AG04450 (cell line): ENCODE measurements at regions not wholly inside any gene's neighbourhood (a gene's known extent, or its start where the extent isn't known, plus 50 kb on each side); places are given as distances from the start of the nearest gene placed in this dataset.
"Not testable (repeated sequence)": the region's sequence is repeated elsewhere in the genome, so short reads cannot be mapped to it uniquely, and the experiment has no call there.

Experiments used
- CTCF ChIA-PET: fragments of 300-600, 350-600 bp; formaldehyde crosslinking; extraction: SDS; loops from one replicate; lab custom pipeline; 2022; ENCODE audit warnings: antibody characterized with exemption, inconsistent platforms; lab: Charles Lee
- POLR2A ChIA-PET: fragments of 350-600 bp; formaldehyde crosslinking; extraction: SDS; loops from one replicate; lab custom pipeline; 2021; ENCODE audit warnings: antibody characterized with exemption, inconsistent platforms; lab: Yijun Ruan, JAX
- DNase-seq: peaks from one replicate; pipeline ENCODE4 v3.0.0-alpha.2; 2011; ENCODE audit warnings: low read depth, low spot score
- H3K27ac ChIP-seq: one replicate; pipeline ENCODE4 v1.5.1; 2012; ENCODE audit warnings: low read depth, low read length, control low read depth
- H3K27me3 ChIP-seq: one replicate; pipeline ENCODE4 v1.6.0; 2012; ENCODE audit warnings: low read length; ENCODE audit not compliant: control insufficient read depth, insufficient read depth
- H3K4me3 ChIP-seq: 2 replicates; pipeline ENCODE4 v1.5.1; 2011; ENCODE audit warnings: mild to moderate bottlenecking, low read depth, low read length, control low read depth
- H3K9me3 ChIP-seq: 2 replicates; pipeline ENCODE4 v1.5.1; 2012; ENCODE audit warnings: low read length; ENCODE audit not compliant: control insufficient read depth, insufficient read depth
- TF ChIP-seq, protein P1 (sequence below): IDR thresholded peaks from 2 replicates; pipeline ENCODE4 v1.5.1; 2011; ENCODE audit warnings: low read depth, low read length, control low read depth, inconsistent platforms

DNA sequence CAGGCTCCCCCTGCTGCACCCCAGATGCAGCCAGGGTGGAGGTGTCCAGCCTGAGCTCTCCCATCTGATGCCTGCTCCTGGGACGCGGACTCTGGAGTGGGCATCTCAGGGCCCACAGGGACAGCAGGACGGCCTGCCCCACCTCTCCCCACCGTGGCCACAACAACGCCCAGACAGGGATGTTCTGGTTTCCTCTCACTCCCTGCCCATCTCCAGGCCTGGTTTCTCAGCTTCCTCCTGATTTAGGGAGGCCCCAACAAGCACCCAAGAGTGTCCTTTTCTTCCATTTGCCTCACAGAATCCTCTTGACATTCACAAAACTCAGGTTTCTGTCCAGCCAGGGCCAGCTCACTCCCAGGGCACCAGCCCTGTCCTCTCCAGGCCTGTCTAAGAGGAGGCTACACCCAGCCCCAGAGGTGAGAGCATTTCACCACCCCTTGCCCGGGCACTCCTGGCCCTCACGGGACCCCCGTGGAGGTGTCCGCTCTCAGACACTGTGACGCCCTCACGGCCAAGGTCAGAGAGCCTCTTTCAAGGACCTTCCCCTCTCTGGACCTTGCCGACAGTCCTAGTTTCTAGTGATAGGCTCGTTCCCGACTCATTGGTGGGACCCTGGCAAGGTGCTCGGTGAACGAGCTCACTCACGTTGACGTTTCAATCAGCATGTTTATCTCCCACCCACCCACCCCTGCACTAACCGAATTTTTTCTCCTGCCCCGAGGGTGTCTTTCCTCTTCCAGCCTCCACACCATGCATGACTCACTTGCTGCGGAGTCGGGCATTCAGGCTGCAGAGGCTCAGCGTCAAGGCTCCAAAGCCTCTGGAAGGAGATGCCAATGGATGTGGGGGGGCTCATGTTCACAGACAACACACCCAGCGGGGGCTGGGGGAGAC lies 62.0 kb upstream of the UNC5A start:
- Histone ChIP-seq H3K4me3 (no peak overlapping the region), H3K27ac (no peak overlapping the region), H3K27me3 (peaks cover 52% of the 10 kb centered on the region), H3K9me3 (no peaks in the 10 kb centered on the region)
- ChIA-PET CTCF (no interaction called here), POLR2A (no interaction called here)
- DNase-seq, result no peak
- TF ChIP-seq, protein P1, sequence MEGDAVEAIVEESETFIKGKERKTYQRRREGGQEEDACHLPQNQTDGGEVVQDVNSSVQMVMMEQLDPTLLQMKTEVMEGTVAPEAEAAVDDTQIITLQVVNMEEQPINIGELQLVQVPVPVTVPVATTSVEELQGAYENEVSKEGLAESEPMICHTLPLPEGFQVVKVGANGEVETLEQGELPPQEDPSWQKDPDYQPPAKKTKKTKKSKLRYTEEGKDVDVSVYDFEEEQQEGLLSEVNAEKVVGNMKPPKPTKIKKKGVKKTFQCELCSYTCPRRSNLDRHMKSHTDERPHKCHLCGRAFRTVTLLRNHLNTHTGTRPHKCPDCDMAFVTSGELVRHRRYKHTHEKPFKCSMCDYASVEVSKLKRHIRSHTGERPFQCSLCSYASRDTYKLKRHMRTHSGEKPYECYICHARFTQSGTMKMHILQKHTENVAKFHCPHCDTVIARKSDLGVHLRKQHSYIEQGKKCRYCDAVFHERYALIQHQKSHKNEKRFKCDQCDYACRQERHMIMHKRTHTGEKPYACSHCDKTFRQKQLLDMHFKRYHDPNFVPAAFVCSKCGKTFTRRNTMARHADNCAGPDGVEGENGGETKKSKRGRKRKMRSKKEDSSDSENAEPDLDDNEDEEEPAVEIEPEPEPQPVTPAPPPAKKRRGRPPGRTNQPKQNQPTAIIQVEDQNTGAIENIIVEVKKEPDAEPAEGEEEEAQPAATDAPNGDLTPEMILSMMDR, result no peak

DNA sequence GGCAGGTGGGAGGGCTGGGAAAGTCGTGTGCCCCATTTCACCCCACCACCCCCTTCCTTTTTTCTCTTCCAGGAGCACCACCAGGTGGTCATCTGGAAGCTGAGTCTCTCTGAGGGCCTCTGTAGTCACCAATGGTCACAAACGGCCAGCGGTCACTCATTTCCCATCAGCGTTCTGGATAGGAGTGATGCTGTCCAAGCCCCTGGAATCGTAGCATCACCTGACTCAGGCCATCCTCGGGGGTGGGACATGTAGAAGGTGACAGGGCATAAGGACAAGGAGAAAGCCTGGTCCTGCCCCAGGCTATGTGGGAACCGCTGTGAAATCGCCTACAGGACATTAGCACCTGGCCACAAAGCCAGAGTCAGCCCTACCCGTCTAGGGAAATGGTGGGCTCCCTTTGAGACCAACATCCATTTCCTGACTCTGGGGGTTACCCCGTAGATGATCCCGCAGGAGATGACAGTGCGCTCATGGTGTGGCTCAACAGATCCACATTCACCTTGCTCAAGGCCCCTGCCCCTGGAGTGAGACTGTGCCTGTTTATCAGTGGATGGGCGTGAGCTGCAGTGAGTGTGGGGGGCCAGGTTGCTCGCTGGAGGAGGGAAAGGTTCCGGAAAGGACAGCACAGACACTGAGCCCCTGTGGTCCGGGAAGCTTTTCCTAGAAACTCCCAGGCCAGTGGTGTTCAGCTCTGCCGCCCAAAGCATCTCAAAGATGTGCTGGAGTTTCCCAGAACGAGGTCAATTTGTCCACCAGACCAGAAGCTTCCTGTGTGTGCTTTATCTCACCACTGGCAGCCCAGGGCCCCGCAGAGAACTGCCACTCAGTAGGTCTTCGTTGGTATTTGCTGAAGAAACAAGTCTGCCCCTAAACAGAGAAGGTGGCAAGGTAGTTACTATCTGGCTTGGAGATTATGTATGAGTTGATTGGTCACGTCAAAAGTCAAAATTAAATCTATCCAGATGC lies 61.1 kb upstream of the UNC5A start:
- POLR2A ChIA-PET, result no interaction called here
- TF ChIP-seq, protein P1, result no peak
- Histone ChIP-seq H3K27me3 (peaks cover 43% of the 10 kb centered on the region), H3K27ac (no peak overlapping the region), H3K9me3 (no peaks in the 10 kb centered on the region), H3K4me3 (no peak overlapping the region)
- no peak for DNase-seq
- CTCF ChIA-PET, result interaction anchor here (1.0 kb wide), 1 partner anchor 88 kb away, joined by 4 read pairs; no protein-coding TSS in a partner anchor

DNA sequence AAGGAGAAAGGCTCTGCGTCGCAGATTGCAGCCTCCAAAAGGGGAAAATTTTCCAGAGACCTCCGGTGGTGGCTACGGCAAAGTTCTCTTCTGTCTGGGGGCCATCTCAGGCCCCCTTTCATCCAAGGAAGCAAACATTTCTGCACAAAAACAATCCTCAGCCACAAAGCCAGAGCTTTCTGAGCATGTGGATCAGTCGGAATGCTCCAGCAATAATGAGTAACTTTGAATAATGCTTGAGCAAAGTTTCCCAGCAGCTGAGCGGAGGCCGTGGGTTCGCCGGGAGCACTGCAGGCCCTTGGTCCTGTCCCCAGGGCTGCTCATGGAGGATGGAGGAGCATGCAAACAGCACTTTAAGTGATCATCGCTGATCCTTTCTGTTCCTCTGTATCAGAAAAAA lies 60.2 kb upstream of the UNC5A start:
- H3K27me3 ChIP-seq, result peaks cover 38% of the 10 kb centered on the region
- CTCF ChIA-PET, result interaction anchor here (1.0 kb wide), 1 partner anchor 89 kb away, joined by 4 read pairs; no protein-coding TSS in a partner anchor
- TF ChIP-seq, protein P1, result no peak
- no peak overlapping the region for H3K4me3 ChIP-seq
- POLR2A ChIA-PET, result no interaction called here
- no peak for DNase-seq
- H3K27ac ChIP-seq, result no peak overlapping the region
- no peaks in the 10 kb centered on the region for H3K9me3 ChIP-seq

DNA sequence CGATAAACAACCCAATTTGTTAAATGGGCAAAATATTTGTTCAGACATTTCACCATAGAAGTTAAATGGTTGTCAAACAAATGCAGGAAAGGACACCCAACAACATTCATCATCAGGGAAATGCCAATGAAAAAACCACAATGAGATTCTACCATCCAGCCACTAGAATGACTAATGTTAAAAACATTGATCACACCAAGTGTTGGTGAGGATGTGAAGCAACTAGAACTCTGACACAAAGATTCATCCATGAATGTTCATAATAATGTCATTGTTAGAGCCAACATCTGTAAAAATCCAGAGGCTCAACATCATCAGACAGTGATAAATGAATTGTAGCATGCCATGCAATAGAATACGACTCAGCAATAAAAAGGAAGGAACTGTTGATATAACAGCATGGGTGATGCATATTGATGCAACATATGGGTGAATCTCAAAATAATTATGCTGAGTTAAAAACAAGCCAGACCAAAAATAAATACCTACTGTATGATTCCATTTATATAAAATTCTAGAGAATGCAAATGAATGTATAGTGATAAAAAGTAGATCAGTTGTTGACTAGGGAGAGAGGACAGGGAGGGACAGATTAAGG lies 55.9 kb upstream of the UNC5A start:
- CTCF ChIA-PET, result no interaction called here
- no peaks in the 10 kb centered on the region for H3K9me3 ChIP-seq
- POLR2A ChIA-PET, result no interaction called here
- peaks cover 11% of the 10 kb centered on the region for H3K27me3 ChIP-seq
- DNase-seq, result no peak
- H3K27ac ChIP-seq, result no peak overlapping the region
- no peak overlapping the region for H3K4me3 ChIP-seq
- TF ChIP-seq, protein P1, result no peak

DNA sequence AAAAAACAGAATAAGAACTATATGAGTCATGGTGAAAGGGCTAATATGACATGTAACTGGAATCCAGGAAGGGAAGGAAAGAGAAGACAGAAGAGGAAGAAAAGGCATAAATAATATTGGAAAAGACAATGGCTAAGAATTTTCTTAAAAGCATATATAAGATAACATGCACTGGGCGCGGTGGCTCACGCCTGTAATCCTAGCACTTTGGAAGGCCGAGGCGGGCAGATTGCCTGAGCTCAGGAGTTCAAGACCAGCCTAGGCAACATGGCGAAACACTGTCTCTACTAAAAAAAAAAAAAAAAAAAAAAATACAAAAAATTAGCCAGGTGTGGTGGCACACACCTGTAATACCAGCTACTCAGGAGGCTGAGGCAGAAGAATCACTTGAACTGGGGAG lies 54.8 kb upstream of the UNC5A start:
- POLR2A ChIA-PET, DNase-seq, H3K27me3 ChIP-seq, H3K27ac ChIP-seq, H3K4me3 ChIP-seq, H3K9me3 ChIP-seq: not testable (repeated sequence)
- CTCF ChIA-PET, result interaction anchor here (0.5 to 1.7 kb wide), 2 partner anchors 95 to 139 kb away, joined by 3 to 4 read pairs; no protein-coding TSS in a partner anchor

DNA sequence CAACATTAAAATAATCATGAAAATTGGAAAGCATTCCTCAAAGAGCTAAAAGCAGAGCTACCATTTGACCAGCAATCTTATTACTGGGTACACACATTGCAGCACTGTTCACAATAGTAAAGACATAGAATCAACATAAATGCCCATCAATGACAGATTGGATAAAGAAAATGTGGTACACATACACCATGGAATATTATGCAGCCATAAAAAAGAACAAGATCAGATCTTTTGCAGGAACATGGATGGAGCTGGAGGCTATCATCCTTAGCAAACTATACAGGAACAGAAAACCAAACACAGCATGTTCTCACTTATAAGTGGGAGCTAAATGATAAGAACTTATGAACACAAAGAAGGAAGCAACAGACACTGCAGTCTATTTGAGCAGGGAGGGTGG lies 52.8 kb upstream of the UNC5A start:
- H3K27ac ChIP-seq, H3K27me3 ChIP-seq, DNase-seq, H3K9me3 ChIP-seq, H3K4me3 ChIP-seq, POLR2A ChIA-PET, CTCF ChIA-PET: not testable (repeated sequence)
